ENCODE measurements at regions not wholly inside any gene's neighbourhood (a gene's known extent, or its start where the extent isn't known, plus 50 kb on each side); places are given as distances from the start of the nearest gene placed in this dataset.
"Not testable (repeated sequence)": the region's sequence is repeated elsewhere in the genome, so short reads cannot be mapped to it uniquely, and the experiment has no call there.

GRCh38 chr1:213623862-213624261 lies 363.9 kb upstream of the PROX1 start:
- no peak for DNase-seq (ENCODE audit: low read depth, low spot score)
- H3K27me3 ChIP-seq (ENCODE audit: control insufficient read depth, insufficient read depth, low read length) = no peaks in the 10 kb centered on the region
- H3K9me3 ChIP-seq (ENCODE audit: control insufficient read depth, insufficient read depth, low read depth, low read length) = no peaks in the 10 kb centered on the region
- in situ Hi-C loops (cut with HindIII; ENCODE audit: low pct_unique_long_range_greater_than_20kb, low sequenced_read_pairs) (no loop called here), intact Hi-C loops (cut with micrococcal nuclease; ENCODE audit: unreplicated experiment) (no loop called here)
- BruUV-seq (replicated peaks) = no TSS peak
- no peak for ATAC-seq
- ChIA-PET CTCF (no interaction called here), POLR2A (no interaction called here)
- H3K4me3 ChIP-seq (ENCODE audit: low read depth in 2 of 2, low read length in 2 of 2) = no peak overlapping the region
- no peak overlapping the region for H3K27ac ChIP-seq (ENCODE audit: low read length)
- H3K36me3 ChIP-seq (ENCODE audit: control insufficient read depth, insufficient read depth, low read length) = no peaks in the 10 kb centered on the region
- TF ChIP-seq CTCF (IDR thresholded peaks at IDR 0.05) = no peak
- no peaks in the 10 kb centered on the region for H3K4me1 ChIP-seq (ENCODE audit: control insufficient read depth, insufficient read depth, low read length)

- CTCF ChIA-PET; H3K27ac ChIP-seq (ENCODE audit: low read length); H3K9me3 ChIP-seq (ENCODE audit: control insufficient read depth, insufficient read depth, low read depth, low read length); H3K36me3 ChIP-seq (ENCODE audit: control insufficient read depth, insufficient read depth, low read length); intact Hi-C loops (cut with micrococcal nuclease; ENCODE audit: unreplicated experiment); in situ Hi-C loops (cut with HindIII; ENCODE audit: low pct_unique_long_range_greater_than_20kb, low sequenced_read_pairs); H3K4me1 ChIP-seq (ENCODE audit: control insufficient read depth, insufficient read depth, low read length); BruUV-seq (replicated peaks); H3K4me3 ChIP-seq (ENCODE audit: low read depth in 2 of 2, low read length in 2 of 2); ATAC-seq; POLR2A ChIA-PET; DNase-seq (ENCODE audit: low read depth, low spot score); H3K27me3 ChIP-seq (ENCODE audit: control insufficient read depth, insufficient read depth, low read length): not testable (repeated sequence)
These were observed 351.0 kb upstream of the PROX1 start for GRCh38 chr1:213636778-213637177.

GRCh38 chr1:213641312-213641711 lies 346.5 kb upstream of the PROX1 start:
- TF ChIP-seq REST (IDR thresholded peaks at IDR 0.05; ENCODE audit: insufficient read depth in 1 of 2, low read depth in 2 of 2, low read length in 1 of 2) (no peak), SIN3A (IDR thresholded peaks at IDR 0.05; ENCODE audit: borderline replicate concordance, insufficient read depth, low read depth, low read length) (no peak), POLR2AphosphoS5 (IDR thresholded peaks at IDR 0.05; ENCODE audit: low read depth, low read length) (no peak), CTCF (IDR thresholded peaks at IDR 0.05) (no peak), TCF7L2 (IDR thresholded peaks at IDR 0.05; ENCODE audit: low read depth, low read length) (no peak)
- H3K27me3 ChIP-seq (ENCODE audit: control insufficient read depth, insufficient read depth, low read length) = no peaks in the 10 kb centered on the region
- H3K4me1 ChIP-seq (ENCODE audit: control insufficient read depth, insufficient read depth, low read length) = no peaks in the 10 kb centered on the region
- ATAC-seq (no peak), DNase-seq (ENCODE audit: low read depth, low spot score) (no peak)
- no TSS peak for BruUV-seq (replicated peaks)
- H3K36me3 ChIP-seq (ENCODE audit: control insufficient read depth, insufficient read depth, low read length) = no peaks in the 10 kb centered on the region
- H3K4me3 ChIP-seq (ENCODE audit: low read depth in 2 of 2, low read length in 2 of 2) = no peak overlapping the region
- in situ Hi-C loops (cut with HindIII; ENCODE audit: low pct_unique_long_range_greater_than_20kb, low sequenced_read_pairs) = no loop called here
- intact Hi-C loops (cut with micrococcal nuclease; ENCODE audit: unreplicated experiment) = no loop called here
- no peaks in the 10 kb centered on the region for H3K9me3 ChIP-seq (ENCODE audit: control insufficient read depth, insufficient read depth, low read depth, low read length)
- ChIA-PET CTCF (no interaction called here), POLR2A (no interaction called here)
- no peak overlapping the region for H3K27ac ChIP-seq (ENCODE audit: low read length)

Data from Panc1 (cell line).